ENCODE measurements at regions not wholly inside any gene's neighbourhood (a gene's known extent, or its start where the extent isn't known, plus 50 kb on each side); places are given as distances from the start of the nearest gene placed in this dataset.

DNA sequence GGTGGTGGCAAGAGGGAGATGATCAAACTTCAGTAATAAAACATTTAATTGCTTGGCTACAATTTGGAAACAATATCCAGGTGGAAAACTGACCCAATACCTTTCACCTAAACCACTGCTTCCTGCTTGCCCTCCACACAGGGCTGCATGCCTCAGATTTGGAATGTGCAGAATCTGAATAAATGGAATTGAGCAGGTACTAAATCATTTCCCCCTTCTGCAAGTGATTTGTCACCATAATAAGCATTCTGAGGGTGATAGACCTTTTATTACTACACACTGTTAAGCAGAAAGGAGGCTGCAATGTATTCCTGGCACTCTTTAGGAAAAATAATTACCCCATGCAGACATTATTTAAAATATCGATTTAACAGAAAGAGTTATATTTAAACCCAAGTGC, 291.8 kb downstream of the IDS start:
- TF ChIP-seq TAF1 (IDR thresholded peaks at IDR 0.05; ENCODE audit: low read depth) (no peak), YY1 (IDR thresholded peaks at IDR 0.05; ENCODE audit: low read depth) (no peak), TCF12 (IDR thresholded peaks at IDR 0.05; ENCODE audit: low read depth) (no peak), RAD21 (IDR thresholded peaks at IDR 0.05; ENCODE audit: low read depth) (no peak), CREB1 (IDR thresholded peaks at IDR 0.05; ENCODE audit: low read depth) (no peak)
- TF ChIP-seq, protein P1, sequence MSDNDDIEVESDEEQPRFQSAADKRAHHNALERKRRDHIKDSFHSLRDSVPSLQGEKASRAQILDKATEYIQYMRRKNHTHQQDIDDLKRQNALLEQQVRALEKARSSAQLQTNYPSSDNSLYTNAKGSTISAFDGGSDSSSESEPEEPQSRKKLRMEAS (IDR thresholded peaks at IDR 0.05): no peak

Data from Ishikawa (cell line).